ENCODE measurements at regions not wholly inside any gene's neighbourhood (a gene's known extent, or its start where the extent isn't known, plus 50 kb on each side); places are given as distances from the start of the nearest gene placed in this dataset.

GRCh38 chr13:73997964-73998363, 136.2 kb downstream of the KLF12 start:
- no peak for DNase-seq

GRCh38 chr13:73996569-73996968, 137.6 kb downstream of the KLF12 start:
- DNase-seq: no peak

- DNase-seq: no peak
Observed at GRCh38 chr13:73995736-73996135, 138.5 kb downstream of the KLF12 start.

DNA sequence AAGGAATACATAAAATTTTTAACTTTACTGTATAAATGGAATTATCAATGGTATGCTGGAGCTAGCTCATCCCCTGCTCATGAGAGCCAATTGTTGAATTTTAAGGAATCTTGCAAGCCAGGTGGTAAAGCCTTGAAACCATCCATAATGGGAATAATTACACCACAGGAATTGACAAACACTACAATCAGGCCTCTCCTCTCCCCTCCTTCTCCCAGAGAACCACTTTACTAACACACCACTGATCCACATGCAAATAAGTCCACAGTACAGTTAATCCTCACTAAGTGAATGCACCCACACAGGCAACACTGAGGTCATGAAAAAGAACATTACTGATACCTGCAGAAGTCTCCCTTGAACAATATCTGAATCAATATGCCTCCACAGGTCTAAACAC, 140.5 kb downstream of the KLF12 start:
- DNase-seq: no peak

DNA sequence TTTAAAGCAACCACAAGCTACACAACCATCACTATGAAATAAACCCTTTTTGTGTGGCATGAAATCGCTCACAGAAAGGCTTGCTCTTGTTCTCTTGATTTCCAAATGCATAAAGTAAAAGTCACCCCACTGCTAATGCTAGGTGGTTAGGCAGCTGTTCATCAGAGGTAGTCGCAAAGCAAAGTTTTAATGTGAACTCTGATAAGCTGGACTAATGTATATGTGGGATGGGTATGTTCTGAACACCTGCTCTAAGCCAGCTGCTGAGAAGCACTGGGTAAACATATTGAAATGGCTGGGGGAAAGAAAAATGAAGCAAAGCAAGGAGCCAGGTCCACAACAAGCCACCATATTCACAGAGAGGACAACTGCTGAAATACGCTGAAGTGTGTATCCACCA, 142.3 kb downstream of the KLF12 start:
- no peak for DNase-seq

- DNase-seq: no peak
Observed at GRCh38 chr13:73991384-73991783, 142.8 kb downstream of the KLF12 start.

GRCh38 chr13:73989244-73989843, 144.9 kb downstream of the KLF12 start:
- no peak for DNase-seq

- DNase-seq: no peak
Observed at GRCh38 chr13:73988461-73988860, 145.7 kb downstream of the KLF12 start.

- no peak for DNase-seq
Observed at GRCh38 chr13:73987618-73988017, 146.6 kb downstream of the KLF12 start.

GRCh38 chr13:73985783-73986182, 148.4 kb downstream of the KLF12 start:
- no peak for DNase-seq

DNA sequence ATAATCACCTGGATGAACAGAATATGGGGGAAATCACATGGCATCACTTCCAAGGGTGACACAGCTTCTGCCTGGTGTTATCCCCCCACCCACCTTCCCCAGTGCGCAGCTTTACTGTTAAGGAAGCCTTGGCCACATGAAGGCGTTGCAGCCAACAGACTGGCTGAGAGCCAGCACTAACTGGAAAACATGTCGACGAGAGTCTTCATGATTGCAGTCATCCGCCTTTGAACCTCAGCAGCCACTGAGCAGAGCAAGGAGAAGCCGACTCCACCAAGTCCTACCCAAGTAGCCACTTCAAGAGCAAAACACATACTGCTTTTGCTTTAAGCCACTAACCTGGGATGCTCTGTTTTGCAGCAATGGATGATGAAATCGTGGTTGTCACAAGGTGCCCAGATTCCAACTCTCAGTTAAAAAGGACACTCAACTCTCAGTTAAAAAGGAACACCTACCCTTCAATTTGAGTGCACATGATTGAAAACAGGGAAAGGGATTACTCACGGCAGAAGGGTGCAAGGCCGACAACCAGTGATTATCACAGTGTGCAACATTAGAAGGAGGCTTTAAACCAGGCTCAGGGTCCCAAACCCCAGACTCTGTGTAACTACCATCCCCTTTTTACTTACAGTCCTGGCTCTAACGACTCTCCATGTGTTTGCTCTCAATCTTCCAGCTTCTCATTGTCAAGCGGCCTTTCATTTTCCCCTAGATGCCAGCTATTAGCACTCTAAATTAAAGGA, 149.1 kb downstream of the KLF12 start:
- no peak for DNase-seq

GRCh38 chr13:73984201-73984600, 150.0 kb downstream of the KLF12 start:
- DNase-seq: no peak

GRCh38 chr13:73983109-73983508, 151.1 kb downstream of the KLF12 start:
- DNase-seq: no peak

GRCh38 chr13:73981595-73981994, 152.6 kb downstream of the KLF12 start:
- DNase-seq: no peak

GRCh38 chr13:73975767-73976166, 158.4 kb downstream of the KLF12 start:
- no peak for DNase-seq

DNA sequence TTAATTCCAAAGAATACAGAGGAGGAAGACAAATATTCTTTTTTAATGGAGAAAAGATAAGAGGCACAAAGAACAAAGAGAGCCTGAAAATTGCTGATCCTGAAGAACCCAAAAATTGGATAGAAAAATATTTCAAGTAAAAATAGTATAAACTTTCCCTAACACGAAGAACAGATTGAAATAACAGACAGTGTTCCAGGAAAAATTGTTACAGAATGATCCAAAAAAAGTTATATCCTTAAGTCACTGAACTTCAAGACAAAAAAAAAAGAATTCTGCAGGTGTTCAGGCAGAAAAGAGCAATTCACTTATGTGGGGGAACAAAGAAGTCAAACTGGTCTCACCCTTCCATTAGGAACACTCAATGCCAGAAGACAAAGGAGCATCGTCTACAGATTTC, 160.2 kb downstream of the KLF12 start:
- DNase-seq: no peak

DNA sequence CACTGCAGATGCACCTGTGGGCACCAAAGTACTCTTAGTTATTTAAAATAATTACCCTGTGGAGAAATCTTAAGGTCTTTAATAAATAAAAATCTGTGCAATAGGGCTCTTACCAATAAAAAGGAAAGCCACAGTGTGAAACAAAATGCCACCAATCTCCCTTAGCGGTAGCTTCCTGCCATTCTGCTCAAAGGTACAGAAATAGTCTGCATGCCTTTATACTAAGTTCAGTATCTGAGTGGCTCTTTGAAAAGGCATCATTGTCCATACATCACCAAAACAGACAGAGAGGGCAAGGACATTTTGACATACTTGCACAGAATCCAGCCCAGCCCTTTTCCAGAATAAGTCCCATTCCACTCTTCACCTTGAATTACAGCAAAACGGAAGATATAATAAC, 161.0 kb downstream of the KLF12 start:
- DNase-seq: no peak

DNA sequence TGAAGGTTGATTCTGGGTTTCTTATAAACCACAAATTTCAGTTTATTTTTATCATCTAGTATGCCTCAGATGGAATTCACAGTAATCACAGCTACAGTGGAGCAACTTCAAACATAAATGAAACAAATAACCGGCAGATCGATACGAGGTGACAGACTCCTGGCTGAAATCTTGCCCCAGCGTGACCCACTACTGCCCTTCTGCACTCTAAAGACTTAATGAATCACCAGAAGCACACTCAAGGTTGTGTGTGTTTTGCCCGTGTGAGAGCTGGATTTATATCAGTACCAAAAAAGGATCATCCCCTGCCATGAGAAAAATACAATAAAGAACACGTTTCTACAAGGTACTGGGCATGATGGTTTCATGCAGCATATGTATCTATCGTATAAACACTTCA, 161.7 kb downstream of the KLF12 start:
- DNase-seq: no peak

DNA sequence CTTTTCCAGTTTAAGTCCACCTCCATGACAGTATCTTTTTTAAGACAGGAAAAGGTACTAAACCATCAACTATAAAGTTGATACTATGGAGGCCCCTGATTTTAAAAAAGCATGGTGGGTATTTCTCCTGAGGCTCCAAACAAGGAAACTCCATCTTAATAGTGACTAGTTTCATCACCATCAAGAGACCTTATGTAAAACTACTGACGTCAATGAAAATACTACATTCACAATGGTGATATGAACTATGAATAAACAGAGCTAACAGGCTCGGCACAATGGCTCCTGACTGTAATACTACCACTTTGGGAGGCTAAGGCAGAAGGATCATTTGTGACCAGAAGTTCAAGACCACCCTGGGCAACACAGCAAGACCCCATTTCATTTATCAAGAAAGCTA, 162.7 kb downstream of the KLF12 start:
- no peak for DNase-seq

DNA sequence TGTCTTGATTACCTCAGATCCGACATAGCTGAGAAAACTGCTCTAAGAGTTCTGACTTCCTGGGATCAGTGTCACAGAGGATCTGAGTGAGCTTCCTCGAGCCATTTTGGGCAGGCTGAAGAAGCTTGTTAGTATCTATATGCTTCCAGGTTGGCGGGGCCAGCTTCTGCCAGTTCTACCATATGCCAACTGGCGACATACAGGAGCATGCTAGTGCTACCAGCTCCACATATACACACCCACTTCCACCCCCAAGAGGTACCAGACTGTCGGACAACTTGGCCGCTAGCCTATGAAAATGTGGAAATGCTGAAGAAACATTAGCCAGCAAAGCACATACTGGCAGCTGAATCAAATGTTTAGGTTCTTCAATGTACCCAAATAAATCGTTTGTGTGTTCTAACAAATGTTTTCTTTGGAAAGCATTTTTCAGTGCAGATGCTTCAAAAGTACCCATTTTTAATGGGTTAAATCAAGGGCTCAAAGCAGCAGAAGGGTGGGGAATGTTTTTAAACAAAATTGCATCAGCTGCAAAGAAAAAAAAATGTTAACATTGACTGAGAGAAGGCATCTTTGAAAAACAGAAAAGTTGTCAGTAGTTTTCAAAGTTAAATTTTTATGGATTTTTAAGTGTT, 163.7 kb downstream of the KLF12 start:
- no peak for DNase-seq

GRCh38 chr13:73967397-73968165, 166.6 kb downstream of the KLF12 start:
- no peak for DNase-seq

DNA sequence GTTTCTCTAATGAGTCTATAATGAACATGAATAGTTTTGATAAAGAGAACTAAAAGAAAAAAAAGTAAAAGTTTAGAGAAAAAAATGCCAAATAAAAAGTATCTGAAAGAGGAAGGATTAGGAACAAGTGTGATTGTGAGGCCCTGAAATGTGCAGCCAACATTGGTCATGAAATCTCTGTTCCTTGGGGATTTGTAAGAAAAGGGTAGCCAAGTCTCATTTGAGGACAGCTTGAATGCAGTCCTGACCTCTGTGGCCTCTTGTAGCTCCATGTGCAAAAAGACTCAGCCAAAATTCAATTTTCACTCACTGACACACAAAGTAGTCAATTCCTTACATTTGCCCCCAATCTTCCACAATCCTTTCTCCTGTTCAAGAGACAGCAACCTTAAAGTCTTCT, 167.9 kb downstream of the KLF12 start:
- DNase-seq: no peak

- DNase-seq: no peak
Observed at GRCh38 chr13:73962284-73962683, 171.9 kb downstream of the KLF12 start.

DNA sequence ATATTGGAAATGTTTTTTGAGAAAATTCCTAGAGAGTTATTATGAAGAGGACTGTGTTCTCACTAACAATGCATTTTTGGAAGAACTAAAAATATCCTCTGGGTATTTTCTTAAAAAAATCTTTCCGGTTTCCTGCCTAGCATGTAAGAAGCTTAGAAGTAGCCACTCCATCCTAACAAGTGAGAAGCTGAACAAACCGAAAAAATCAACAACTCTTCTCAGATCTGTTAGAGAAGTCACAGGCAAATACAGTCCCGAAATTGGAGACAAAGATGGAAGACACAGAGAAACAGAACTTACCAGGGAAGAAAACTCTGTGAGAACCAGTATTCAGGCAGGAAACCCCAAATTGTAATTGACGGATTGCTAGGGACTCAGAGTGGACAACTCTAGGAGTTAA, 173.0 kb downstream of the KLF12 start:
- DNase-seq: no peak

Measured in DMS79 (cell line).